NB4 (cell line): ENCODE measurements at regions not wholly inside any gene's neighbourhood (a gene's known extent, or its start where the extent isn't known, plus 50 kb on each side); places are given as distances from the start of the nearest gene placed in this dataset.

Source experiments
- POLR2A ChIP-seq: IDR thresholded peaks from 2 replicates; pipeline ENCODE4 v1.6.1; 2011; ENCODE audit warnings: mild to moderate bottlenecking; ENCODE audit not compliant: insufficient read length; ENCODE audit errors: extremely low read depth
- TF ChIP-seq, protein P1 (sequence below): IDR thresholded peaks from one replicate; pipeline ENCODE4 v1.5.1; 2012; ENCODE audit warnings: low read depth, low read length

DNA sequence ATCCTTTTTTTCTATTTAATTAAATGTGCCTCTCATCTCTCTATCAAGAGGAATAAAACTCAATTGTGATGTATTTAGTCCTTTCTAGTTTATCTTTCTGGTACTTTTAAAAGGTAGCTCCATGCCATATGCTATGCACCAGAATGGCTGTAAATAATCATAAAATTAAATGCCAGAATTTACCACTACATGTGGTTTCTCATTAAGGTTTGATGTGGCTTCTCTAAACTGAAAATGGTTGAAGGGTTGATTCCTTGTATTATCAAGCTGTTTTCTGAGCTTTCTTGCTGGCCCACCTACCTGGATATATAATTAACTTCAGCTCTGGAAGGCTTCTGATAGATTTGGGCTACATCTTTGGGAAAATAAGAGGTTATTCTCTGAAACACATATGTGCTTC lies 171.9 kb upstream of the RHOBTB1 start:
- TF ChIP-seq, protein P1, sequence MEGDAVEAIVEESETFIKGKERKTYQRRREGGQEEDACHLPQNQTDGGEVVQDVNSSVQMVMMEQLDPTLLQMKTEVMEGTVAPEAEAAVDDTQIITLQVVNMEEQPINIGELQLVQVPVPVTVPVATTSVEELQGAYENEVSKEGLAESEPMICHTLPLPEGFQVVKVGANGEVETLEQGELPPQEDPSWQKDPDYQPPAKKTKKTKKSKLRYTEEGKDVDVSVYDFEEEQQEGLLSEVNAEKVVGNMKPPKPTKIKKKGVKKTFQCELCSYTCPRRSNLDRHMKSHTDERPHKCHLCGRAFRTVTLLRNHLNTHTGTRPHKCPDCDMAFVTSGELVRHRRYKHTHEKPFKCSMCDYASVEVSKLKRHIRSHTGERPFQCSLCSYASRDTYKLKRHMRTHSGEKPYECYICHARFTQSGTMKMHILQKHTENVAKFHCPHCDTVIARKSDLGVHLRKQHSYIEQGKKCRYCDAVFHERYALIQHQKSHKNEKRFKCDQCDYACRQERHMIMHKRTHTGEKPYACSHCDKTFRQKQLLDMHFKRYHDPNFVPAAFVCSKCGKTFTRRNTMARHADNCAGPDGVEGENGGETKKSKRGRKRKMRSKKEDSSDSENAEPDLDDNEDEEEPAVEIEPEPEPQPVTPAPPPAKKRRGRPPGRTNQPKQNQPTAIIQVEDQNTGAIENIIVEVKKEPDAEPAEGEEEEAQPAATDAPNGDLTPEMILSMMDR = no peak
- TF ChIP-seq POLR2A = no peak
